ENCODE measurements at regions not wholly inside any gene's neighbourhood (a gene's known extent, or its start where the extent isn't known, plus 50 kb on each side); places are given as distances from the start of the nearest gene placed in this dataset.

- Mint-ChIP-seq H3K4me1 (no peaks in the 10 kb centered on the region), H3K27me3 (ENCODE audit: low read depth in 2 of 2) (no peaks in the 10 kb centered on the region), H3K36me3 (no peaks in the 10 kb centered on the region), H3K9me3 (peaks cover 7 to 12% of the 10 kb centered on the region in 2 donors), H3K27ac (no peak overlapping the region), H3K4me3 (no peak overlapping the region)
- no peak for DNase-seq
- Histone ChIP-seq H3K4me3 (ENCODE audit: low read length) (no peak overlapping the region), H3K36me3 (ENCODE audit: control insufficient read depth, insufficient read depth, low read length) (no peaks in the 10 kb centered on the region), H3K27me3 (ENCODE audit: control insufficient read depth, insufficient read depth, low read length) (no peaks in the 10 kb centered on the region), H3K27ac (ENCODE audit: low read length) (no peak overlapping the region), H3K4me1 (ENCODE audit: control insufficient read depth, insufficient read depth, low read length) (no peaks in the 10 kb centered on the region), H3K9me3 (ENCODE audit: control insufficient read depth, insufficient read depth, low read length) (no peaks in the 10 kb centered on the region)
- intact Hi-C loops (cut with micrococcal nuclease), result no loop called here
- ATAC-seq, result no peak
- no peak for TF ChIP-seq CTCF (IDR thresholded peaks at IDR 0.05)
Measured at GRCh38 chr9:115425601-115426000, 307.6 kb upstream of the TNC start.

GRCh38 chr9:115437418-115437817, 319.5 kb upstream of the TNC start:
- intact Hi-C loops (cut with micrococcal nuclease), result no loop called here
- Histone ChIP-seq H3K36me3 (ENCODE audit: control insufficient read depth, insufficient read depth, low read length) (no peaks in the 10 kb centered on the region), H3K27me3 (ENCODE audit: control insufficient read depth, insufficient read depth, low read length) (no peaks in the 10 kb centered on the region), H3K9me3 (ENCODE audit: control insufficient read depth, insufficient read depth, low read length) (no peaks in the 10 kb centered on the region), H3K4me3 (ENCODE audit: low read length) (no peak overlapping the region), H3K4me1 (ENCODE audit: control insufficient read depth, insufficient read depth, low read length) (no peaks in the 10 kb centered on the region), H3K27ac (ENCODE audit: low read length) (no peak overlapping the region)
- no CpG with 5 or more reads among the region's 2 CpGs for WGBS (ENCODE audit: insufficient coverage)
- H3K27me3 Mint-ChIP-seq (ENCODE audit: low read depth in 2 of 2), result no peaks in the 10 kb centered on the region
- no peak overlapping the region for H3K4me3 Mint-ChIP-seq
- no peak overlapping the region for H3K27ac Mint-ChIP-seq
- ATAC-seq, result no peak
- no peak for TF ChIP-seq CTCF (IDR thresholded peaks at IDR 0.05)
- no peak for DNase-seq
- H3K36me3 Mint-ChIP-seq, result no peaks in the 10 kb centered on the region
- peaks cover 0 to 9% of the 10 kb centered on the region in 2 donors for H3K9me3 Mint-ChIP-seq
- no peaks in the 10 kb centered on the region for H3K4me1 Mint-ChIP-seq

GRCh38 chr9:115439641-115440040, 321.7 kb upstream of the TNC start:
- H3K4me3 Mint-ChIP-seq, result no peak overlapping the region
- Histone ChIP-seq H3K27ac (ENCODE audit: low read length) (no peak overlapping the region), H3K27me3 (ENCODE audit: control insufficient read depth, insufficient read depth, low read length) (no peaks in the 10 kb centered on the region), H3K4me1 (ENCODE audit: control insufficient read depth, insufficient read depth, low read length) (no peaks in the 10 kb centered on the region), H3K36me3 (ENCODE audit: control insufficient read depth, insufficient read depth, low read length) (no peaks in the 10 kb centered on the region), H3K9me3 (ENCODE audit: control insufficient read depth, insufficient read depth, low read length) (no peaks in the 10 kb centered on the region), H3K4me3 (ENCODE audit: low read length) (no peak overlapping the region)
- no peak overlapping the region for H3K27ac Mint-ChIP-seq
- ATAC-seq (no peak), DNase-seq (no peak)
- H3K27me3 Mint-ChIP-seq (ENCODE audit: low read depth in 2 of 2), result no peaks in the 10 kb centered on the region
- intact Hi-C loops (cut with micrococcal nuclease), result no loop called here
- WGBS (ENCODE audit: insufficient coverage), result 89% methylated on average over 5 of the region's 6 CpGs
- H3K36me3 Mint-ChIP-seq, result no peaks in the 10 kb centered on the region
- no peaks in the 10 kb centered on the region for H3K4me1 Mint-ChIP-seq
- TF ChIP-seq CTCF (IDR thresholded peaks at IDR 0.05), result no peak
- peaks cover 0 to 13% of the 10 kb centered on the region in 2 donors for H3K9me3 Mint-ChIP-seq

- no peak overlapping the region for H3K4me3 Mint-ChIP-seq
- no peaks in the 10 kb centered on the region for H3K27me3 Mint-ChIP-seq (ENCODE audit: low read depth in 2 of 2)
- ATAC-seq, result no peak
Measured at GRCh38 chr9:115442054-115442453, 324.1 kb upstream of the TNC start.

More at GRCh38 chr9:115442054-115442453, 324.1 kb upstream of the TNC start:
- Histone ChIP-seq H3K36me3 (ENCODE audit: control insufficient read depth, insufficient read depth, low read length) (no peaks in the 10 kb centered on the region), H3K27ac (ENCODE audit: low read length) (no peak overlapping the region), H3K9me3 (ENCODE audit: control insufficient read depth, insufficient read depth, low read length) (no peaks in the 10 kb centered on the region), H3K4me3 (ENCODE audit: low read length) (no peak overlapping the region), H3K4me1 (ENCODE audit: control insufficient read depth, insufficient read depth, low read length) (no peaks in the 10 kb centered on the region), H3K27me3 (ENCODE audit: control insufficient read depth, insufficient read depth, low read length) (no peaks in the 10 kb centered on the region)
- intact Hi-C loops (cut with micrococcal nuclease), result no loop called here
- WGBS (ENCODE audit: insufficient coverage), result 69% methylated on average over 4 of the region's 4 CpGs
- no peak overlapping the region for H3K27ac Mint-ChIP-seq
- peaks cover 0 to 13% of the 10 kb centered on the region in 2 donors for H3K9me3 Mint-ChIP-seq
- no peaks in the 10 kb centered on the region for H3K36me3 Mint-ChIP-seq
- DNase-seq, result no peak
- H3K4me1 Mint-ChIP-seq, result no peaks in the 10 kb centered on the region
- TF ChIP-seq CTCF (IDR thresholded peaks at IDR 0.05), result no peak

Data from natural killer cell (primary cell).